GM21367 (cell line): ENCODE measurements at regions not wholly inside any gene's neighbourhood (a gene's known extent, or its start where the extent isn't known, plus 50 kb on each side); places are given as distances from the start of the nearest gene placed in this dataset.
"Not testable (repeated sequence)": the region's sequence is repeated elsewhere in the genome, so short reads cannot be mapped to it uniquely, and the experiment has no call there.

Experiments used
- ATAC-seq: cut with Tn5 transposase; IDR thresholded peaks from one replicate; pipeline ENCODE4 v1.9.1; 2021; ENCODE audit not compliant: unreplicated experiment

GRCh38 chr10:21463436-21463835, 62.0 kb downstream of the SKIDA1 start:
- no peak for ATAC-seq

GRCh38 chr10:21458126-21458871, 67.2 kb downstream of the SKIDA1 start:
- no peak for ATAC-seq

GRCh38 chr10:21456160-21456559, 69.3 kb downstream of the SKIDA1 start:
- ATAC-seq: no peak

- ATAC-seq: no peak
Observed at GRCh38 chr10:21452203-21452602, 73.3 kb downstream of the SKIDA1 start.

GRCh38 chr10:21449288-21449966, 76.1 kb downstream of the SKIDA1 start:
- peak; percentile 89 for ATAC-seq

- no peak for ATAC-seq
Observed at GRCh38 chr10:21445163-21445562, 80.3 kb downstream of the SKIDA1 start.

GRCh38 chr10:21441625-21442024, 83.9 kb downstream of the SKIDA1 start:
- no peak for ATAC-seq

GRCh38 chr10:21438914-21439313, 86.6 kb downstream of the SKIDA1 start:
- not testable (repeated sequence) for ATAC-seq

GRCh38 chr10:21437770-21438382, 87.6 kb downstream of the SKIDA1 start:
- ATAC-seq: no peak

- ATAC-seq: no peak
Observed at GRCh38 chr10:21432266-21432665, 93.2 kb downstream of the SKIDA1 start.

- no peak for ATAC-seq
Observed at GRCh38 chr10:21431799-21432198, 93.7 kb downstream of the SKIDA1 start.

GRCh38 chr10:21427804-21428481, 97.5 kb downstream of the SKIDA1 start:
- no peak for ATAC-seq

GRCh38 chr10:21424459-21424861, 101.0 kb downstream of the SKIDA1 start:
- ATAC-seq: no peak

- ATAC-seq: no peak
Observed at GRCh38 chr10:21423850-21424249, 101.6 kb downstream of the SKIDA1 start.

GRCh38 chr10:21423338-21423737, 102.1 kb downstream of the SKIDA1 start:
- no peak for ATAC-seq

GRCh38 chr10:21421794-21422193, 103.7 kb downstream of the SKIDA1 start:
- no peak for ATAC-seq

- no peak for ATAC-seq
Observed at GRCh38 chr10:21421016-21421415, 104.5 kb downstream of the SKIDA1 start.

- not testable (repeated sequence) for ATAC-seq
Observed at GRCh38 chr10:21418981-21419576, 106.4 kb downstream of the SKIDA1 start.

GRCh38 chr10:21417172-21417712, 108.2 kb downstream of the SKIDA1 start:
- no peak for ATAC-seq

GRCh38 chr10:21413680-21414079, 111.8 kb downstream of the SKIDA1 start:
- ATAC-seq: no peak

- no peak for ATAC-seq
Observed at GRCh38 chr10:21413268-21413667, 112.2 kb downstream of the SKIDA1 start.
